ENCODE measurements at regions not wholly inside any gene's neighbourhood (a gene's known extent, or its start where the extent isn't known, plus 50 kb on each side); places are given as distances from the start of the nearest gene placed in this dataset.

DNA sequence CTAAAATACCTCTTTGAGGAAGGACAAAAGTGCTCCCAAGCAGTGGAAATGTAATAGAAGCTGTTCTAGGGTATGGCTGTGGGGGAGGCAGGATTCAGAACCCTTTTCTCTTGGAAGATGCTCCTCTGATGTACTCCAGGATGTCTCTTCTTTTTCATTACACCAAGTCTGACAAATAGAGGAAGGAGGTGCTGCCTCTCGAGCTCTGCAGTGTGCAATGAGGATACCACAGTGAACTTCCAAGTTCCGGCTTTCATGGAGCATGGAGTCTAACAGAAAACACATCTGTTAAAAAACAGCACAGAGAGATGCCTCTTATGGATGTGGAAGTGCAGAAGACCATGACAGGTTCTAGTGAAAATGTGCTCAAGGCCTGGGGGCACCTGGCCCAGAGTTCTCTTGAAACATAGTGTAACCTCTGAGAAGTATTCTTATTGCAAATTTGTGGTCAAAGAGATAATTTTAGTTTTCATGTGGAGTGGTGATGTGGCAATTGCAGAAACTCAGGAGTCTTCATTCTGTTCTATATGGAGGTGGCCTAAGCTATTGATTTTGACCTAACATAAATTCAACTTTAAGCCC lies 362.0 kb upstream of the CITED2 start:
- TF ChIP-seq, protein P1, sequence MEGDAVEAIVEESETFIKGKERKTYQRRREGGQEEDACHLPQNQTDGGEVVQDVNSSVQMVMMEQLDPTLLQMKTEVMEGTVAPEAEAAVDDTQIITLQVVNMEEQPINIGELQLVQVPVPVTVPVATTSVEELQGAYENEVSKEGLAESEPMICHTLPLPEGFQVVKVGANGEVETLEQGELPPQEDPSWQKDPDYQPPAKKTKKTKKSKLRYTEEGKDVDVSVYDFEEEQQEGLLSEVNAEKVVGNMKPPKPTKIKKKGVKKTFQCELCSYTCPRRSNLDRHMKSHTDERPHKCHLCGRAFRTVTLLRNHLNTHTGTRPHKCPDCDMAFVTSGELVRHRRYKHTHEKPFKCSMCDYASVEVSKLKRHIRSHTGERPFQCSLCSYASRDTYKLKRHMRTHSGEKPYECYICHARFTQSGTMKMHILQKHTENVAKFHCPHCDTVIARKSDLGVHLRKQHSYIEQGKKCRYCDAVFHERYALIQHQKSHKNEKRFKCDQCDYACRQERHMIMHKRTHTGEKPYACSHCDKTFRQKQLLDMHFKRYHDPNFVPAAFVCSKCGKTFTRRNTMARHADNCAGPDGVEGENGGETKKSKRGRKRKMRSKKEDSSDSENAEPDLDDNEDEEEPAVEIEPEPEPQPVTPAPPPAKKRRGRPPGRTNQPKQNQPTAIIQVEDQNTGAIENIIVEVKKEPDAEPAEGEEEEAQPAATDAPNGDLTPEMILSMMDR (IDR thresholded peaks at IDR 0.05; ENCODE audit: low read length) = no peak
- TF ChIP-seq EZH2 (IDR thresholded peaks at IDR 0.05; ENCODE audit: borderline replicate concordance, low read length) = no peak
